AG09309 (cell line): ENCODE measurements at regions not wholly inside any gene's neighbourhood (a gene's known extent, or its start where the extent isn't known, plus 50 kb on each side); places are given as distances from the start of the nearest gene placed in this dataset.

Experiments
- DNase-seq: peaks from one replicate; pipeline ENCODE4 v3.0.0-alpha.2; 2010; ENCODE audit warnings: low read depth
- H3K4me3 ChIP-seq: 2 replicates; pipeline ENCODE4 v1.5.1; 2011; ENCODE audit warnings: mild to moderate bottlenecking, low read depth, low read length, moderate library complexity; ENCODE audit not compliant: control insufficient read depth
- TF ChIP-seq, protein P1 (sequence below): IDR thresholded peaks from 2 replicates; pipeline ENCODE4 v1.5.1; 2011; ENCODE audit warnings: mild to moderate bottlenecking, low read depth, low read length, inconsistent platforms; ENCODE audit not compliant: insufficient read depth, control insufficient read depth; ENCODE audit errors: missing control alignments

DNA sequence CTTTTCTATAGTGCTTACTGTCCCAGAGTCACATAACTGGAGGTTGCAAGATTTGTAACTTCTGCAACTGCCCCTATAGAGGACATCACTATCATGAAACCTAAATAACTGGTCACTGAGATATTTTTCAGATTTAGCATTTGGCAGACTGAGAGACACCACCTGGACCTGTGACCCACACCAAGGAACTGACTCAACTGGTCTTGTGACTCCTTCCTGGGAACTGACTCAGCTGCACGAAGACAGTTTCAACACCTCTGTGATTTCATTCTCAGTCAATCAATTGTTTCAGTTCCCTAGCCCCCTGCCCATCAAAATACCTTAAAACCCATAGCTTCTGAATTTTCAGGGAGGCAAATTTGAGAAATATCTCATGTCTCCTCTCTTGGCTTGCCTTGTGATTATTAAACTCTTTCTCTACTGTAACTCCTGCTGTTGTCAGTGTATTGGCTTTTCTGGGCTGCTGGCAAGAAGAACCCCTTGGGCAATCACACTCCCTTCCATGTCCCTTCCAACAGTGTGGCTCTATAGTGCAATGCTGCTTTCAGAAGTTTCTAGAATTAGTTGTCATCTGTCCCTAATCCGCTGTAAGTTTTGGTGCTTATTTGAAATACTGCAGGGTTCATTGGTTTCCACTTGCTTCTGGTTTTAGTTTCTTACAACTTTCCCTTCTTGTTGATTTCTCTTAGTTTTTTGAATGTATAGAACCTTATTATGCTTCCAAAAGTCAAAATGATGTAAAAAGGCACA is 127.8 kb upstream of the ADCY1 start:
- no peak for DNase-seq
- TF ChIP-seq, protein P1, sequence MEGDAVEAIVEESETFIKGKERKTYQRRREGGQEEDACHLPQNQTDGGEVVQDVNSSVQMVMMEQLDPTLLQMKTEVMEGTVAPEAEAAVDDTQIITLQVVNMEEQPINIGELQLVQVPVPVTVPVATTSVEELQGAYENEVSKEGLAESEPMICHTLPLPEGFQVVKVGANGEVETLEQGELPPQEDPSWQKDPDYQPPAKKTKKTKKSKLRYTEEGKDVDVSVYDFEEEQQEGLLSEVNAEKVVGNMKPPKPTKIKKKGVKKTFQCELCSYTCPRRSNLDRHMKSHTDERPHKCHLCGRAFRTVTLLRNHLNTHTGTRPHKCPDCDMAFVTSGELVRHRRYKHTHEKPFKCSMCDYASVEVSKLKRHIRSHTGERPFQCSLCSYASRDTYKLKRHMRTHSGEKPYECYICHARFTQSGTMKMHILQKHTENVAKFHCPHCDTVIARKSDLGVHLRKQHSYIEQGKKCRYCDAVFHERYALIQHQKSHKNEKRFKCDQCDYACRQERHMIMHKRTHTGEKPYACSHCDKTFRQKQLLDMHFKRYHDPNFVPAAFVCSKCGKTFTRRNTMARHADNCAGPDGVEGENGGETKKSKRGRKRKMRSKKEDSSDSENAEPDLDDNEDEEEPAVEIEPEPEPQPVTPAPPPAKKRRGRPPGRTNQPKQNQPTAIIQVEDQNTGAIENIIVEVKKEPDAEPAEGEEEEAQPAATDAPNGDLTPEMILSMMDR: no peak
- H3K4me3 ChIP-seq: no peak overlapping the region

DNA sequence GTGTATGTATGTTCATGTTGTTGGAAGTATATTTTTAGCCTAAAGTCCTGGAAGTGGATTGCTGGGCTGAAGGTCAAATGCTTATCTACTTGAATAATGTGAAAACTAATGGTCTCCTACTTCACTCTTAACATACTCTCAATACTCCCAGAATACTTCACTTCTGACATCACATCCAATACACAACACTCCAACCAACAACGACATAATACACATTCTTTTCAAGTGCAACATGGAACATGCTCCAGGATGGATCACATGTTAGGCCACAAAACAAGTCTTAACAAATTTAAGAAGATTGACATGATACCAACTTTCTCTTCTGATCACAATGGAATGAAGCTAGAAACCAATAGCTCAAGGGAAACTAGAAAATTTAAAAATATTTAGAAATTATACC is 126.9 kb upstream of the ADCY1 start:
- no peak overlapping the region for H3K4me3 ChIP-seq
- TF ChIP-seq, protein P1: no peak
- no peak for DNase-seq

DNA sequence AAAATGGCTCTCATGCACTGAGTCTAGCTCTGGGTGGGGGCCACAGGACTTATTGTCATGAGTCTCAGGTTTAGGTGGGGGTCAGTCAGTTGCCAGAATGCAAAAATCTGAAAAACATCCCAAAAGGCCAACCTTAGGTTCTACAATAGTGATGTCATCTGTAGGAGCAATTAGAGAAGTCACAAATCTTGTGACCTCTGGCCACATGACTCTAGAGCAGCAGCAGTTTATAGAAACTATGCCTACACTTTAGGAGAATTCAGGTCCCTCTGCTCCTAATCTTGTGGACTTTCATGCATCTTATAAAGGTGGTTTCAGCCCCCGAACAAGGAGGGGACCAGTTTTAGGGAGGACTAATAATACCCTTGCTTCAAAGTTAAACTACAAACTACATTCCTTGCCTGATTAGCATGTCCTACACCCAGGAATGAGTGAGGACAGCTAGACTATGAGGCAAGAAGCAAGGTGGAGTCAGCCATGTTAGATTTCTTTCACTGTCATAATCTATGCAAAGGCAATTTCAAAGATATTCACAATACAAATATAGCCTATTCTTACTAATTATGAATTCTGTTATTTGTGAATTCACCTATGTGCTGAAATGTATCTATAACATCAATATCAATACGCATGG is 123.5 kb upstream of the ADCY1 start:
- TF ChIP-seq, protein P1: no peak

DNA sequence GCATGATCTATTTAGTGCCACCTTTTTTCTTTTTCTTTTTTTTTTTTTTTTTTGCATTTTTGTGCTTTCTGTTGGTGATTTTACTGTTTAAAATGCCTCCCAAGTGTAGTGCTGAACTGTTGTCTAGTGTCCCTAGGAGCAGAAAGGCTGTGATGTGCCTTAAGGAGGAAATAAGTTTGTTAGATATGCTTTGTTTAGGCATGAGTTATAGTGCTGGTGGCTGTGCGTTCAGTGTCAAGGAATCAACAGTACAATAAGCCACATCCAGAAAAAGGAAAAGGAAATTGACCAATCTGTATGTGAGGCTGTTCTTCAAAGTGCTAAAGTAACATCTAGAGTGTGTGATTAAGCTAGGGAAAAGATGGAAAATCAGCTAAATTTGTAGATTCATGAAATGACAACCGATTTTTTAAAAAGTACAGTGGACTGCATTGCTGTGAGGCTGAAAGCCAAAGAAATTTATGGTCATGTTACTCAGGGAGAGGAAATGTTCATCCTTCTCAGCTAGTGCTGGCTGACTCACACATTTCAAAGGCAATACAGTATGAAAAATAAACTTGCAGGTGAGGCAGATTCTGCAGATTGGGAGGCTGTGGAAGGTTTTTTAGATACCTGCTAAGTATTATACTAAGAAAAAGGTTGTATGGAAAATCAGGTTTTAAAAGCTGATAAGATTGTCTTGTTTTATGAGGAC is 122.7 kb upstream of the ADCY1 start:
- TF ChIP-seq, protein P1: no peak
- no peak overlapping the region for H3K4me3 ChIP-seq
- no peak for DNase-seq

More for the DNA sequence above, 123.5 kb upstream of the ADCY1 start:
- no peak for DNase-seq
- no peak overlapping the region for H3K4me3 ChIP-seq

DNA sequence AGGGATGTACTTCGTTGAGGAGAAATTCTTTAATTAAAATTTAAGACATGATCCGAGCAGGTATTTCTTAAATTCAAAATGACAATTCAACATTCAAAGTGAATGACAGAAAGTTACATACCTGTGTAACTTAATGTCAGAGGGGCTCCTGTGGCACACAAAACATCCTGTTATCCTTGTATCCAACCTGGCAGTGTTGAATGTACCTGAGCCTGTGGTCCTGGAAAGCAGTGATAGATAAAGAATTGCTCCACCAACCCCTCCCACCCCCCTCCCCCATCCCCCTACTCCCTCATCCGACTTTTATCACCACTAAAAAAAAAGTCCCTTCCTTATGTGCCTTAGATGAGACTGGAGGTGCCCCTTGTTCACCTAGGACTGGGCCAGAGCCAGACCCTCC is 119.4 kb upstream of the ADCY1 start:
- TF ChIP-seq, protein P1: no peak
- no peak overlapping the region for H3K4me3 ChIP-seq
- DNase-seq: no peak

DNA sequence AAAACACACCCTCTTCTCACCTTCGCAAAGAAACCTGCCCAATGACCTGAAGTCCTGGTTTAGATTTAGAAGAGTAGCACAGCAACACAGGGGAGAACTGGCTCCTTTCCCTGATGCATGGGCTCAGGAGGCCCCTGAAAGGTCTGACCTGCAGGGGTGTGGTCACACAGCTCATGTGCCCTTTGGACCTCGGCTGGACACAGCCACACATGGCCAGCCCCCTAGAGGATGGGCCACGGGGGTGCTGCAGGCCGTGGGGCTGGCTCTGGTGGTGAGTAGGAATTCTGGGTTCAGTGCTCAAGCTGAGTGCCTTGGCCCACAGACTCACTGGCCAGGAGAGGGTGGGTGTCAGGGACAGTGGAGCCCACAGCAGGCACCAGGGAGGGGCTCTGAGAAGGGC is 118.5 kb upstream of the ADCY1 start:
- no peak for DNase-seq
- TF ChIP-seq, protein P1: no peak

More for the DNA sequence above, 118.5 kb upstream of the ADCY1 start:
- H3K4me3 ChIP-seq: no peak overlapping the region
